HG02973 (cell line): ENCODE measurements at regions not wholly inside any gene's neighbourhood (a gene's known extent, or its start where the extent isn't known, plus 50 kb on each side); places are given as distances from the start of the nearest gene placed in this dataset.

ENCODE experiments used
- ATAC-seq: cut with Tn5 transposase; IDR thresholded peaks from one replicate; pipeline ENCODE4 v1.9.1; 2021; ENCODE audit warnings: moderate library complexity; ENCODE audit not compliant: unreplicated experiment

- ATAC-seq: no peak
These were observed 1221.6 kb upstream of the NRXN1 start for GRCh38 chr2:52253416-52253980.

DNA sequence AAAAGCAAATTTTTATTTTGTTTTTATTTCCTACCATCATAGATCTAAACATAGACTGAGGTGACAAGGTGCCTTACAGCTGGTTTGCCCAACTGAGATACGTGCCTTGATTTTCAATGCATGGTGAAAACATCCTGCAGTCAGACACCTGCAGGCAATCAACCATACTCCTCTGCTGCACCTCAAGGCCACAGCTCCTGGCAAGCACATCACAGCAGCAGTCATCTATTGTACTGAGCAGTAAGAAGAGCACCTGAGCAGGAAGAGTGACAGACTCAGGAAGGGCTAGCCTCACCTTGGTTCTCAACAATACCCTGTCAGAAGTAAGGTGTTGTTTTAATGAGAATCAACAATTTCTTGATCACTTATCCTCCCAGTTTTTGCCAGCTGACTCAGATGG is 1206.8 kb upstream of the NRXN1 start:
- ATAC-seq: no peak

GRCh38 chr2:52222128-52222527 is 1190.2 kb upstream of the NRXN1 start:
- no peak for ATAC-seq

GRCh38 chr2:52220393-52220792 is 1188.5 kb upstream of the NRXN1 start:
- no peak for ATAC-seq

- no peak for ATAC-seq
These were observed 1178.7 kb upstream of the NRXN1 start for GRCh38 chr2:52210611-52211010.

GRCh38 chr2:52210161-52210560 is 1178.2 kb upstream of the NRXN1 start:
- ATAC-seq: no peak

DNA sequence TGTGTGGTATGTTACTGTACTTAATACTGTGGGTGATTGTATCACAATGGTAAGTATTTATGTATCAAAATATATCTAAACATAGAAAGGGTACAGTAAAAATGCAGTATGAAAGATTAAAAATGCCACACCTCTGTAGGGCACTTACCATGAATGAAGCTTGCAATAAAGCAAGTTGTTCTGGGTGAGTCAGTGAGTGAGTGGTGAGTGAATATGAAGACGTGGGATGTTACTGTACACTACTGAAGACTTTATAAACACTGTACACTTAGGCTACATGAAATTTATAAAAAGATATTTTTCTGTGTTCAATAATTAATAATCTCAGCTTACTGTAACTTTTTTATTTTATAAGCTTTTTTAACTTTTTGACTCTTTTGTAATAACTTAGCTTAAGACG is 1162.4 kb upstream of the NRXN1 start:
- ATAC-seq: no peak

GRCh38 chr2:52193804-52194203 is 1161.9 kb upstream of the NRXN1 start:
- no peak for ATAC-seq

- ATAC-seq: no peak
These were observed 1160.7 kb upstream of the NRXN1 start for GRCh38 chr2:52192656-52193055.

- no peak for ATAC-seq
These were observed 1149.1 kb upstream of the NRXN1 start for GRCh38 chr2:52181080-52181479.

GRCh38 chr2:52178845-52179244 is 1146.9 kb upstream of the NRXN1 start:
- no peak for ATAC-seq

- no peak for ATAC-seq
These were observed 1113.1 kb upstream of the NRXN1 start for GRCh38 chr2:52145005-52145404.

GRCh38 chr2:52144590-52144989 is 1112.7 kb upstream of the NRXN1 start:
- no peak for ATAC-seq

DNA sequence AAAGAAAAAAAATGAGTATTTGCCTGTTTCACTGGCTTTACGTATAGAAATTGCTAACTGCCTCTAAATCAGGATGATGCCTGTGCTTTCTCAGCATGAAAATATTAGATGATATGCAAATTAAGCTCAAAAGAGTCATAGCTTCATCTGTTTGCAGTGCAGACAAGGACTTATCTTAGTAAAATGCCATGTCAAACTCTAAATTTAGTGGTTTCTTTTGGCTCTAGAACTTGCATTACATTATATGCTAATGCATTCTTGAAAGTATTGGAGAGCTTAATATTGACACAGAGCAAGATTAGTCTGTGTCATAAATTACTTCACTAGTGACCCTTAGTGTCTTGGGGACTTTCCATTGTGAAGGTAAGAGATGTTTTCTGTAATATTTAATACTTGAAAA is 1109.1 kb upstream of the NRXN1 start:
- ATAC-seq: no peak

DNA sequence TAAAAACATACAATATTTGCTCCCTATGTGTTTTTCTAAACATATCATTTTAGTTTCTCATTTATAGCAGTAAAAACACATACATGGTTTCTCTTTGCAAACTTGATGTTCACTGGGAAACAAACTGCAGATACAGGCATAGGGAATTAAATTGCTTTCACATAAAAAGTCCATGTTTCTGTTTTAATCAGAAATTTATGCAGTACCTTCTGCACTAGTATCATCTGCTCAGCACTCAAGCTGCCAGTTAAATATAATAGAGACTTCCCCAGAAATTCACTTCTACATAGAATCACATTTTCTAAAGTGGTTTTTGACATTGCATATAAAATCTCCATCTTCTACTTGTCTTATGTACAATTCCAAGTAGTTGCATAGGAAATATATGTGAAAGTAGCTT is 1107.3 kb upstream of the NRXN1 start:
- ATAC-seq: no peak

DNA sequence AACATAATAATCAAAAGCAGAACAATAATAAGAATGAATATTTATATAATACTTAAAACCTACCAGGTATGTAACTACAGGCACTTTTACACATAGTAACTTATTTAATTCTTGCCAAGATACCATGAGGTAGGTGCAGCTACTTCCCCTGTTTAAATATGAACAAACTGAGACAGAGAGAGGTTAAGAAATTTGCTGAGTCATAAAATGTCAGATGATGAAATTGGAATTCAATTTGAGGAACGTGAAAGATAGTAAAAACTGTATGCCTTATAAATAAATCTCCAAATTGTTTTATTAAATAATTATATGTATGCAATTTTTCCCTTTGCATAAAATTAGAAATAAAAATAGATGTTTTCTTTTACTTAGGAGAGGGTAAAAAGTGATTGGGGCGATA is 1103.3 kb upstream of the NRXN1 start:
- no peak for ATAC-seq

DNA sequence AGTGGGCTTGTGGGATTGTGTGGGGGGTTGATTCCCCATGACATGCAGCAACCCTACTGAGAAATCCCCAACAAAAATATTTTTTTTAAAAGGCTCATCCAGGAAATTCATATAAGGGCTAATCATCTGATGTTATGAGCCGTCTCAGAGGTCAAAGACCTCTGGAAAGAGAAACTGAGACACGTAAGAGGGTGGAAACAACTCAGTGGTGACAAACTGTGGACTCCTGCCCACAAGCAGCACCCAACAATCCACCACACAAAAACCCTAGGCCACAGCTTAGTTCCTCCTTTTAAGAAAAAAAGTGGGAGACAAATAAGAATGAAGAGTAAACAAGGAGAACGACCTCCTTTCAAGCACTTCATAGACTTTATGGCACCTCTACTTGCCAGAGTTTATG is 1096.1 kb upstream of the NRXN1 start:
- no peak for ATAC-seq

DNA sequence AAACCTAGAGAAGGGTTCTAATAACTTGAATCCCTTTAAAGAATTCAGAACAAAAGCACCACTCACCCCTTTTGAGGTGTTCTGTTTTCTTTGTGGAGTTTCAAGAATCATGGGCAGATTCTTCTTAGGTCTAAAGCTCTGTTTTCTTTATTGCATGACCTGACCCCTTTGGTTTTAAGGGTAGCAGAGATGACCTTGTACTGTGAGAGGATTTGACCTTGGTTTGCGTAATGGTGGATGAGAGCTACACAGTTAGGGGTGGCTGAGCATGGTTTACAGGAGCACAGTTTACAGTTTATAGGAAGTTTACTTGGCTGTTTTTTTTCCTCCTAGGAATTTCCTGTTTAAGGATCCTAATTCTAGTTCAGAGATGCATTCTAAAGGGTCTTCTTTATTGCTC is 1095.6 kb upstream of the NRXN1 start:
- no peak for ATAC-seq

- ATAC-seq: no peak
These were observed 1085.4 kb upstream of the NRXN1 start for GRCh38 chr2:52117299-52117698.

DNA sequence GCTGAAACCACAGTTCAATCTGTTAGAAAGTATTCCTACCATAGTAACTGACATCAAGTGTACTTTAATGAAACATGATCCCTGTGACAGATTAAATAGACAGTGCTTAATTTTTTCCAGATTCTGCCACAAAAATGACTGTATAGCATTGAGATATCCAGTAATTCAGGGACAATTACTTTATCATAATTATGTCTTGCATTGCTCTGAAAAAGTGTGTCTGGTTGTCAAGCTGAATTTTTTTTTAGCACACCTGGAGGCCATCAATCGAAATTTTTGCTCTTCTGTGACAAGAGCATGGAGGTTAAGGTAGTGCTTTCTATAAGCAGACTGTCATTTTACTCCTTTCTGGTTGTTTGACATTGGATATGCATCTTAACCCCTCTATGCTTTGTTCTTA is 1083.8 kb upstream of the NRXN1 start:
- no peak for ATAC-seq

DNA sequence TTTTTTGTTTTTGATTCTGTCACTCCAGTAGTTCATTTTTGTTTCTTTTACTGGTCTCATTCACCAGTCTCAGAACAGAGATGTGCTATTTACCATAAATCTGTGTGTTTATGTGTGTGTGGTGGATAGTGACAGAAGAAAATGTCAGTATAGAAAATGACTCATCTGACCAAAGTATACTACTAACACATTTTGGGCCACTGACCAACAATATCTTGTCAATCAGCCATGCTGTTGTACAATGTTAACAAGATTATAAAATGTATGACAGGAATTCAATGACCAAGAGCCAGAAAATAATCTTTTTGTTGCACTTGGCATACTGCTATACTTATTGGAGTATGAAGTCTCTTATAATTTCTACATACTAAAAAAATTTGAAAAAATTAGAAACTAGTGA is 1081.4 kb upstream of the NRXN1 start:
- ATAC-seq: no peak

DNA sequence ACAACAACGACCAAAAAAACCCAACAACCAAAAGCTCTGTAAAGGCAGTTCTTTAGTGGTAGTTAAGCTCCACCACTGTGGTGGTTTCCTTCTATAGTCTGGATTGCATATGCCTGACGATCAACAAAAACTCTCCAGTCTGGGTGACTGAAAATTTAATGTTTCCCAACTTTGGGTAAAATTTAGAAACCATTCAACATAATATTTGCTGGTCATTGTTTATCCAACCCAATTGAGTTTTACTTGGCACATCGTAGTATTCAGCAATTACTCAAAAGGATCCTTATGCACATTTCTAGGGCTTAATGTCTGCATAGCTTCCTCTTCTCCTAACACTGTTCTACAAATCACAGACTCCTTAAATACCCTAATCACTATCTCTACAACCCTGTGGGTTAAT is 1080.2 kb upstream of the NRXN1 start:
- no peak for ATAC-seq

GRCh38 chr2:52107124-52107523 is 1075.2 kb upstream of the NRXN1 start:
- no peak for ATAC-seq

DNA sequence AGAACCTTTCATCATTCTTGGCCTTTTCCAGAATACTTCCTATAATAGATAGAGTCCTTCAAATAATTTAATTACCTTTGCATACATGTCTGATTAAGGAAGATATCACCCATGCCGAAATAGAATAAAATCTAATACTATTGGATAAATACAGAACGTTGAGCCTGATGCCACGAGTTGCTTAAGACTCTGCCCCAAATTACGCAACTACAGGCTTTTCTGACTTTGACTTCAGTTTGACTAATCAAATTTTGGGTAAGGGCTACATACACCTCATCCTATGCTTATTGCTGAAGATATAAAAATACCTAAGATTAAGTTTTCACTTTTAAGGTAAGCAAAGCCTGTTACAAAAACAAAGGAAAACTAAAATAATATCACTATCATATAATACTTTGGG is 1065.1 kb upstream of the NRXN1 start:
- no peak for ATAC-seq
